Hematopoietic multipotent progenitor cell treated with erythropoietin and hydrocortisone succinate and interleukin-3 and kit ligand, for 4 days (in vitro differentiated cells): ENCODE measurements at regions not wholly inside any gene's neighbourhood (a gene's known extent, or its start where the extent isn't known, plus 50 kb on each side); places are given as distances from the start of the nearest gene placed in this dataset.

Source experiments
- DNase-seq: peaks from one replicate; pipeline ENCODE4 v3.0.0-alpha.2; 2015

GRCh38 chr13:105147461-105147860 lies 1388.0 kb downstream of the EFNB2 start:
- no peak for DNase-seq

- DNase-seq: no peak
Observed at GRCh38 chr13:105144936-105145335, 1390.5 kb downstream of the EFNB2 start.

- DNase-seq: no peak
Observed at GRCh38 chr13:105144020-105144419, 1391.4 kb downstream of the EFNB2 start.

GRCh38 chr13:105142556-105142955 lies 1392.9 kb downstream of the EFNB2 start:
- no peak for DNase-seq

- DNase-seq: peak; percentile 95
Observed at GRCh38 chr13:105139380-105140285, 1395.8 kb downstream of the EFNB2 start.

- no peak for DNase-seq
Observed at GRCh38 chr13:105139048-105139379, 1396.4 kb downstream of the EFNB2 start.

GRCh38 chr13:105135852-105136615 lies 1399.4 kb downstream of the EFNB2 start:
- peak; percentile 75 for DNase-seq

- no peak for DNase-seq
Observed at GRCh38 chr13:105127732-105128131, 1407.7 kb downstream of the EFNB2 start.

GRCh38 chr13:105121221-105121620 lies 1414.2 kb downstream of the EFNB2 start:
- DNase-seq: no peak

GRCh38 chr13:105118426-105118985 lies 1417.0 kb downstream of the EFNB2 start:
- no peak for DNase-seq

GRCh38 chr13:105116966-105117365 lies 1418.5 kb downstream of the EFNB2 start:
- no peak for DNase-seq

- DNase-seq: peak; percentile 79
Observed at GRCh38 chr13:105112561-105112960, 1422.9 kb downstream of the EFNB2 start.

GRCh38 chr13:105107781-105108180 lies 1427.7 kb downstream of the EFNB2 start:
- DNase-seq: no peak

- DNase-seq: no peak
Observed at GRCh38 chr13:105105471-105105870, 1430.0 kb downstream of the EFNB2 start.

GRCh38 chr13:105097521-105097920 lies 1437.9 kb downstream of the EFNB2 start:
- DNase-seq: no peak

GRCh38 chr13:105089858-105090643 lies 1445.4 kb downstream of the EFNB2 start:
- DNase-seq: no peak

- no peak for DNase-seq
Observed at GRCh38 chr13:105087945-105088344, 1447.5 kb downstream of the EFNB2 start.

- DNase-seq: no peak
Observed at GRCh38 chr13:105084931-105085330, 1450.5 kb downstream of the EFNB2 start.

- DNase-seq: no peak
Observed at GRCh38 chr13:105083992-105084391, 1451.5 kb downstream of the EFNB2 start.

- no peak for DNase-seq
Observed at GRCh38 chr13:105074755-105075154, 1460.7 kb downstream of the EFNB2 start.

GRCh38 chr13:105073041-105073440 lies 1462.4 kb downstream of the EFNB2 start:
- DNase-seq: no peak

- DNase-seq: peak; percentile 14
Observed at GRCh38 chr13:105070452-105070851, 1465.0 kb downstream of the EFNB2 start.

GRCh38 chr13:105069106-105069505 lies 1466.4 kb downstream of the EFNB2 start:
- no peak for DNase-seq
